ENCODE measurements at regions not wholly inside any gene's neighbourhood (a gene's known extent, or its start where the extent isn't known, plus 50 kb on each side); places are given as distances from the start of the nearest gene placed in this dataset.

DNA sequence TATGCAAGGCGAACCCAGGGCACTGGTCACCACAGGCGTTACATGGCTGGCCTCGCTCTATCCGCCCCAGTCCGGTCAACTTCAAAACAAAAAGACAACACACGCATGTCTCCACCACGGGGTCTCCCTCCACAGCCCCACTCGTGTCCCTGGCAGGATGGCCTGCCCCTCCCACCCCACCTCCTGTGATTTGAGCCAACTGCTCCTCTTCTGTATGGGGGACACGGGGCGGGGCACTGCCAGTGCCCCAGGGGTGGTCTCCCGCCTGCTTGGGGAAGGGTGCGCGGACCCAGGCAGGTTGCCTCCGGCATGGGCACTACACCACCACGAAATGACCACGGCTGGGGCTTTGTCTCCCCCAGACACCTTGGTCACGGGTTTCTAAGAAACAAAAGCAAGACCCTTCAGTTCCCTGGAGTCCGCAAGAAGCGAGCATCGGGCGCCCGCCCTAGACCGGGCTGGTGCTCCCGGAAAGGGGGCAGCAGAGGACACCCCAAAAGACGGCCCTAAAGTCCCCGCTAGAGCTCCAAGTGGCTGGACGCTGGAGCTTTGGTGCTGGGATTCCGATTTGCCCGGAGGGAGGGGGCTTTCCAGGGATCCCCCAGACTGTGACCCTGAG is 219.3 kb upstream of the PRICKLE2 start:
- no peaks in the 10 kb centered on the region for H3K36me3 ChIP-seq (replicated peaks in 1 of 2; ENCODE audit: control insufficient read depth in 1 of 2, insufficient read depth in 2 of 2, low read length in 2 of 2)
- peak overlapping the region in 1 of 2 donors; percentile 71 for H3K4me3 Mint-ChIP-seq
- no peak overlapping the region for H3K27ac ChIP-seq (ENCODE audit: low read depth in 1 of 2, low read length in 2 of 2)
- H3K27me3 ChIP-seq (ENCODE audit: control insufficient read depth in 2 of 2, insufficient read depth in 2 of 2, low read length in 2 of 2), result peaks cover 34 to 50% of the 10 kb centered on the region in 2 donors
- peaks cover 0 to 12% (median 0%) of the 10 kb centered on the region in 7 donors for H3K9me3 Mint-ChIP-seq
- no peak overlapping the region for H2AFZ ChIP-seq (ENCODE audit: insufficient read depth, low read depth, low read length, poor library complexity, severe bottlenecking)
- 22% methylated on average over 26 of the region's 29 CpGs for WGBS (ENCODE audit: insufficient coverage)
- no peak overlapping the region for H3K27ac Mint-ChIP-seq
- TF ChIP-seq, protein P1, sequence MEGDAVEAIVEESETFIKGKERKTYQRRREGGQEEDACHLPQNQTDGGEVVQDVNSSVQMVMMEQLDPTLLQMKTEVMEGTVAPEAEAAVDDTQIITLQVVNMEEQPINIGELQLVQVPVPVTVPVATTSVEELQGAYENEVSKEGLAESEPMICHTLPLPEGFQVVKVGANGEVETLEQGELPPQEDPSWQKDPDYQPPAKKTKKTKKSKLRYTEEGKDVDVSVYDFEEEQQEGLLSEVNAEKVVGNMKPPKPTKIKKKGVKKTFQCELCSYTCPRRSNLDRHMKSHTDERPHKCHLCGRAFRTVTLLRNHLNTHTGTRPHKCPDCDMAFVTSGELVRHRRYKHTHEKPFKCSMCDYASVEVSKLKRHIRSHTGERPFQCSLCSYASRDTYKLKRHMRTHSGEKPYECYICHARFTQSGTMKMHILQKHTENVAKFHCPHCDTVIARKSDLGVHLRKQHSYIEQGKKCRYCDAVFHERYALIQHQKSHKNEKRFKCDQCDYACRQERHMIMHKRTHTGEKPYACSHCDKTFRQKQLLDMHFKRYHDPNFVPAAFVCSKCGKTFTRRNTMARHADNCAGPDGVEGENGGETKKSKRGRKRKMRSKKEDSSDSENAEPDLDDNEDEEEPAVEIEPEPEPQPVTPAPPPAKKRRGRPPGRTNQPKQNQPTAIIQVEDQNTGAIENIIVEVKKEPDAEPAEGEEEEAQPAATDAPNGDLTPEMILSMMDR (IDR thresholded peaks at IDR 0.05), result no peak
- H3K4me1 Mint-ChIP-seq, result no peaks in the 10 kb centered on the region
- no peaks in the 10 kb centered on the region for H4K20me1 ChIP-seq (ENCODE audit: insufficient read depth, low read length)
- no peaks in the 10 kb centered on the region for H3K79me2 ChIP-seq (ENCODE audit: insufficient read depth, low read length)
- DNase-seq, result no peak
- no peak overlapping the region for H3K4me3 ChIP-seq (replicated peaks in 1 of 3; ENCODE audit: low read depth in 2 of 3, low read length in 3 of 3)
- H3K27me3 Mint-ChIP-seq (ENCODE audit: low read depth in 3 of 3), result peaks cover 31 to 57% (median 43%) of the 10 kb centered on the region in 3 donors
- H3K9me3 ChIP-seq (replicated peaks in 1 of 2; ENCODE audit: control insufficient read depth in 1 of 2, insufficient read depth in 1 of 2, low read length in 2 of 2), result peaks cover 3 to 5% of the 10 kb centered on the region in 2 donors
- H3K4me2 ChIP-seq (replicated peaks; ENCODE audit: extremely low read depth, low read length, poor library complexity, severe bottlenecking), result no peak overlapping the region
- H3K4me1 ChIP-seq (ENCODE audit: control insufficient read depth in 1 of 2, insufficient read depth in 2 of 2, low read length in 2 of 2), result no peaks in the 10 kb centered on the region
- no peaks in the 10 kb centered on the region for H3K36me3 Mint-ChIP-seq
- no peak overlapping the region for H3K9ac ChIP-seq (ENCODE audit: insufficient read depth, low read length, poor library complexity, severe bottlenecking)
- intact Hi-C loops (cut with micrococcal nuclease), result no loop called here

DNA sequence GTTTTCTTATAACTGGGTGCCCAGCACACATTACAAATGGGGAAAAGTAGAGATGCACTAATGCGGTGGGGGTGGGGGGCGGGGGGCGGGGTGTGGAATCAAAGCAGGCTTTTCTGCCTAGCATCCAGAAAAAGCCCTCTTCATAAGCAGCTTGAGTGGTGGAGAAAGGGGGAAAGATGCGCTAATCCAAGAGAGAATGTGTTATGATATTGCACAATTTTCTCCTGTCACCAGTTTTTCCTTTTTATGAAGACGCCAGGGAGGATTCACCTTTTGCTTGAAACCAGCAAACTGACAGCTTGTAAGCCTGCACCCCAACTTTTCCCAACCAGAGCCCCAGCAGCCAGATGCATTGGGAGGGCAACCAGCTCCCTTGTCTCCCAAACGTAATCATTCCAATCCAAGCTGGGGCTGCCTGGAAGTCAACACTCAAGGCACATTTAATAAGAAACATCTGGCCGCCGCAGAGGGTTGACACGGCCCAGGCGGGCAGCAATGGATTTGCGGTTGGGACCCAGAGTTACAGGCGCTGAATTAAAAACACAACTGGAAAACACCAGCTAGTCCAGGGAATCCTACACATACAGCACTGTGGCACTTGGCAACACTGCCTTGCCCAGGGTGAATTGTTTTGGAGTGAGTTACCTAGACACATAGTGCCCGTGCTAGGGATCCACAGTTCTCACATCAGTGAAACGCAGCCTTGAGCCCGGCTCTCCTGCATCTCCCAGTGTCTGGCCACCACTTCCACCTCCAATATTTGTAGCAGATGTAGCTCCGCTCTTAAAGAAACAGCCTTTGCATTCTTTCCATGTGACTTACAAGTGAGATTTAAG is 218.5 kb upstream of the PRICKLE2 start:
- H3K27ac Mint-ChIP-seq, result no peak overlapping the region
- H3K4me2 ChIP-seq (replicated peaks; ENCODE audit: extremely low read depth, low read length, poor library complexity, severe bottlenecking), result no peak overlapping the region

More for the DNA sequence above, 218.5 kb upstream of the PRICKLE2 start:
- H3K27ac ChIP-seq (ENCODE audit: low read depth in 1 of 2, low read length in 2 of 2), result no peak overlapping the region
- no peaks in the 10 kb centered on the region for H4K20me1 ChIP-seq (ENCODE audit: insufficient read depth, low read length)
- no peaks in the 10 kb centered on the region for H3K4me1 ChIP-seq (ENCODE audit: control insufficient read depth in 1 of 2, insufficient read depth in 2 of 2, low read length in 2 of 2)
- no peak overlapping the region for H3K9ac ChIP-seq (ENCODE audit: insufficient read depth, low read length, poor library complexity, severe bottlenecking)
- Mint-ChIP-seq H3K27me3 (ENCODE audit: low read depth in 3 of 3) (peaks cover 31 to 57% (median 43%) of the 10 kb centered on the region in 3 donors), H3K36me3 (no peaks in the 10 kb centered on the region), H3K4me1 (no peaks in the 10 kb centered on the region), H3K9me3 (peaks cover 0 to 12% (median 0%) of the 10 kb centered on the region in 7 donors), H3K4me3 (peak overlapping the region in 1 of 2 donors; percentile 37)
- TF ChIP-seq, protein P1 (IDR thresholded peaks at IDR 0.05), result no peak
- H3K36me3 ChIP-seq (replicated peaks in 1 of 2; ENCODE audit: control insufficient read depth in 1 of 2, insufficient read depth in 2 of 2, low read length in 2 of 2), result no peaks in the 10 kb centered on the region
- peaks cover 3 to 5% of the 10 kb centered on the region in 2 donors for H3K9me3 ChIP-seq (replicated peaks in 1 of 2; ENCODE audit: control insufficient read depth in 1 of 2, insufficient read depth in 1 of 2, low read length in 2 of 2)
- H2AFZ ChIP-seq (ENCODE audit: insufficient read depth, low read depth, low read length, poor library complexity, severe bottlenecking), result no peak overlapping the region
- 29% methylated on average over 8 of the region's 16 CpGs for WGBS (ENCODE audit: insufficient coverage)
- peaks cover 36 to 44% of the 10 kb centered on the region in 2 donors for H3K27me3 ChIP-seq (ENCODE audit: control insufficient read depth in 2 of 2, insufficient read depth in 2 of 2, low read length in 2 of 2)
- intact Hi-C loops (cut with micrococcal nuclease), result no loop called here
- no peak overlapping the region for H3K4me3 ChIP-seq (replicated peaks in 1 of 3; ENCODE audit: low read depth in 2 of 3, low read length in 3 of 3)
- DNase-seq, result no peak
- H3K79me2 ChIP-seq (ENCODE audit: insufficient read depth, low read length), result no peaks in the 10 kb centered on the region

Data from CD14-positive monocyte (primary cell).